HG03060 (cell line): ENCODE measurements at regions not wholly inside any gene's neighbourhood (a gene's known extent, or its start where the extent isn't known, plus 50 kb on each side); places are given as distances from the start of the nearest gene placed in this dataset.
"Not testable (repeated sequence)": the region's sequence is repeated elsewhere in the genome, so short reads cannot be mapped to it uniquely, and the experiment has no call there.

Source experiments
- ATAC-seq: cut with Tn5 transposase; IDR thresholded peaks from one replicate; pipeline ENCODE4 v1.9.1; 2021; ENCODE audit warnings: low read depth, moderate number of reproducible peaks; ENCODE audit not compliant: unreplicated experiment

DNA sequence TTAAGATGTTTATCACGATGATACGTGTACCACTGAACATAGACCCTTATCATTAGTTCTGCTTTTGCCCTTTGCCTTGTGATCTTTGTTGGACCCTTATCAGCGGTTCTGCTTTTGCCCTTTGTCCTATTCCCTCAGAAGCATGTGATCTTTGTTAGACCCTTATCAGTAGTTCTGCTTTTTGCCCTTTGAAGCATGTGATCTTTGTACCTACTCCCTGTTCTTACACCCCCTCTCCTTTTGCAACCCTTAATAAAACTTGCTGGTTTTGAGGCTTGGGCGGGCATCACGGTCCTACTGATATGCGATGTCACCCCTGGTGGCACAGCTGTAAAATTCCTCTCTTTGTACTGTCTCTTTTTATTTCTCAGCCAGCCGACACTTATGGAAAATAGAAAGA lies 117.0 kb downstream of the SDHAF3 start:
- ATAC-seq: not testable (repeated sequence)

DNA sequence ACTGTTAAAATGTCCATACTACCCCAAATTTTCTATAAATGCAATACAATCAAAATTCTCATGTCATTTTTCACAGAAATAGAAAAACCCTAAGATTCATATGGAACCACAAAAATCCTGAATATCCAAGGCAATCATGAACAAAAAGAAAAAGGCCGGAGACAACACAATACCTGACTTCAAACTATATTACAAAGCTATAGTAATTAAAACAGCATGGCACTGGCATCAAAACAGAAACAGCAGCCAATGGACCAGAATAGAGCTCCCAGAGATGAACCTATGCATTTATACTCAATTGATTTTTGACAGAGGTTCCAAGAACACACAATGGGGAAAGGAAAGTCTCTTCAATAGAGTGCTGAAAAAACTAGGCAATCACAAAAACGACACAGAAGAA lies 128.8 kb downstream of the SDHAF3 start:
- ATAC-seq: no peak

DNA sequence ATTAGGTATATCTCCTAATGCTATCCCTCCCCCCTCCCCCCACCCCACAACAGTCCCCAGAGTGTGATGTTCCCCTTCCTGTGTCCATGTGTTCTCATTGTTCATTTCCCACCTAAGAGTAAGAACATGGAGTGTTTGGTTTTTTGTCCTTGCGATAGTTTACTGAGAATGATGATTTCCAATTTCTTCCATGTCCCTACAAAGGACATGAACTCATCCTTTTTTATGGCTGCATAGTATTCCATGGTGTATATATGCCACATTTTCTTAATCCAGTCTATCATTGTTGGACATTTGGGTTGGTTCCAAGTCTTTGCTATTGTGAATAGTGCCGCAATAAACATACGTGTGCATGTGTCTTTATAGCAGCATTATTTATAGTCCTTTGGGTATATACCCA lies 140.7 kb downstream of the SDHAF3 start:
- not testable (repeated sequence) for ATAC-seq

DNA sequence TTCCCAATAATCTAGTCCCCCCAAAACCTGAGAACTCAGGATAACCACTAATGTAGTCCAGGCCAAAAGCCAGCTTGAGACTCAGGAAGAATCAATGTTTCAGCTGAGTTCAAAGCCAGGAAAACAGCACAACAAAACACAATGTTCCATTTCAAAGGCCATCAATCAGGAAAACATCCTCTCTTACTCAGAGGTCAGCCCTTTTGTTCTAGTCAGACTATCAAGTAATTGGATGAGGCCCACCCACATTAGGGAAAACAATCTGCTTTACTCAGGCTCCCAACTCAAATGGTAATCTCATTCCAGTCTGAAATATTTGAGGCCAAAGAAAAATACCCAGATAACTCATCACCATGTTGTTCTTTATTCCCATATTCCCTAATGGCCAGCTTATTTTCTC lies 152.2 kb downstream of the SDHAF3 start:
- ATAC-seq: no peak

DNA sequence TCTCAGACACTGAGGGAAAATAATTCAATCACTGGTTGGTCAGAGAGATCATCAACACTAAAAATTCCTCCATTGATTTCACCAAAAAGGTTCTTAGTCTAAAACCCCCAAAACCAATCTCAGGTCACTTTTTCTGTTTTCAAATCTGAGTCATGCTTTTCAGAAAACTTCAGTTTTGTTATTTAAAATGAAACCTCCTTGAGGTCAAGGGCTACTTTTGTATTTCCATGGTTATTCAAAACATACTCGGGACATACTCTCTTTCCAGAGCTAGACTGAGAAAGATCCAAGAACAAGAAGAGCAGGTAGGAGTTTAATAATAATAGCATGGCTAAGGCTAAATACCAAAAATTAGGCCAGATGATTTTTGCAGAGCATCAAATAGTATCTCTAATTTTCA lies 152.8 kb downstream of the SDHAF3 start:
- ATAC-seq: no peak

DNA sequence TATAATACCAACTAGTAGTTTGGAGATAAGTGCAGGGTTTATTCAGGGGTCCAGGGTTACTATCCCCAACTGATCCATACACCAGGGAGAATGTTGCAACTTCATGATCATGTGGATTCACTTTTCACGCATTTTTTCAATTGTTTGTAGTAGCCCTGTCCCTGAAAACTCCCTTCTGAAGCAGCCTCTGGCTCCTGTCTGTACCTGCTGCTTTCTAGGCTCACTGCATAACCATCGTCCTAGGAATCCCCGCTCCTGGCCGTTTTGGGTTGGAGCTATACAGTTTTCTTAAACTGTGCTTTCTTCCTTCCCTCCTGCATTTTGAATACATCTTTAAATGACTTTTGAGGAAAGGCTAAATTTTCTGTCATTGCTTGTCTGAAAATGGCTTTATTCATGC lies 154.1 kb downstream of the SDHAF3 start:
- no peak for ATAC-seq

DNA sequence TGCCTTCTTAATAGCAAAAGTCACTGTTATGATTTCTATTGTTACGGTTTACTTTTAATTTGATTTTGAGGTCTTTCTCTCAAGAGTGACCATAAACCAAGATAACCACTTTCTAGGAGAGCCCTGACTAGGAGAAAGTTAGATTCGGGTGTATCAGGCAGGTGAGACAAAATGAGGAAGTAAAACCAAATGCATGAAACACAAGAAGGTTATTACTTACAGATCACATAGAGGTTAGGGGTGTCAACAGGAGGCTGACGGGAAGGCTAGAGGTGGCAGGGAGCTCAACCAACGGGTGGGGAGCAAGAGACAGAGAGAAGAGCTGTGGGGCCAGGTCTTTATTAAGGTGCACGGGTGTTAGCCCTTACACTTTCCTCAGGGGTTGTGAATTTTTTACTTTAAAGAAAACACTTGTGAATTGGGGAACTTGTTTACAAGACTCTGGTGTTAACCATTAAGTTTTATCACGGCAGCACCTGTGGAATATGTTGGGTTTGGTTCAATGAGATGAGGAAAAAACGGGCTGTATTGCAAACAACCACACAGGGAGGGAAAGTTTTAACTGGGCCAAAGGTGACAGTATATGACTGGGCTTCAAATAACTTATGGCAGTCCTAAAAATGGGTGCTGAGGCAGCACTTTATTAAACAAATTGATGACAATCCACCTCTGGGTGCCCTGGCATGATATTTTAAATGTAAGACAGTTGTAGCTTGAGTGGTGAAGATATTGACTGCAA lies 154.9 kb downstream of the SDHAF3 start:
- ATAC-seq: peak; percentile 88

DNA sequence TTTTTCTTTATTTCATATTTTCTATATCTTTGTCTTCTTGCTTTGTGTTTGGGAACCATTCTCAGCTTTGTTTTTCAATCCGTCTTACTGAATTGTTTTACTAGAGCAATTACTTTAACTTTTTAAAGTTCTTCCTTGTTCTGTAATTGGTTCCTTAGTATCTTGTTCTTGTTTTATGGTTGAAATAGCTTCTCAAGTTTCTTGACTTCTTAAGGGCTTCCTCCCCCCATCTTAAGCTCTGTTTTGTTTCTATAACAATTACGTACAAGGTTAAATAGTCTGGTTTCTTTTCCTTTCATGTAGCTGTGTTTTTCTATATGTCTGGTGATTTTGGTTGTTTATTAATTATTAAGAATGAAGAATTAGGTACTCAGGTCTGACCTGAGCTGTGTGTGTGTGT lies 158.0 kb downstream of the SDHAF3 start:
- no peak for ATAC-seq

DNA sequence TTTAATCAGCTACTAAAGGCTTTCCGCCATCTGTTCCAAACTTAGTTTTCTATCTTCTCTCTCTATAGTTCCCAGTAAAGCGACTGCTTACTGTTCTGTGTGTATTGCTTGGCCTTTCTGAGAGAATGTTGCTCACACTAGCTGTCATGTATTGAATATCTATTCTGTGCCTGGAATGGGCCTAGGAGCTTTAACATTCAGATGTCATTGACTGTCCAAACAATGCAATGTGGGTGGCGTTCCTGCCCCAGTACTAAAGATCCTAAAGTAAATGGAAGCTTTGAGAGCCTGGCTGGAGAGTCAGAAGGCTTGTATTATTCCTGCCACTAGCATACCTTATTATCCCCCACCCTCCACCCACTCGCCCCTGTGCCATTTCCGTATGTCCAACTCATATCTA lies 163.5 kb downstream of the SDHAF3 start:
- ATAC-seq: no peak

DNA sequence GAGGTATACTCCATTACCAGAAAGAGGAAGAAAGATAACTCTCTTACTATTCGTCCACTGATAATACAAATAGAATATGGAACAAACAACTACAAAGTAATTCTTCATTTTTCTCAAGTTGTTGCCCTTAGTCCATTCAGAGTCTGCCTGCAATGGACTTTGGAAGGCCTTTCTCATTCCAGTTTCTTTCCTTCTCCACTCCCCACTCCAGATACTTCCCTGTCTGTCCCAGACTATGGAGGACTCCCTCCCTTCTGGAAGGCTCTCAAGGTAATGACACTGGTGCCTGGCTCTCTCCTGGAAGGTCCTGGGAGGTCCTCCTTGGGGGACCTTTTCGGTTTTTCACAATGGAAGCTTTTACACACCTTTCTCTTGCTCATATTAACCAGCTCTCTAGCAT lies 167.8 kb downstream of the SDHAF3 start:
- no peak for ATAC-seq

DNA sequence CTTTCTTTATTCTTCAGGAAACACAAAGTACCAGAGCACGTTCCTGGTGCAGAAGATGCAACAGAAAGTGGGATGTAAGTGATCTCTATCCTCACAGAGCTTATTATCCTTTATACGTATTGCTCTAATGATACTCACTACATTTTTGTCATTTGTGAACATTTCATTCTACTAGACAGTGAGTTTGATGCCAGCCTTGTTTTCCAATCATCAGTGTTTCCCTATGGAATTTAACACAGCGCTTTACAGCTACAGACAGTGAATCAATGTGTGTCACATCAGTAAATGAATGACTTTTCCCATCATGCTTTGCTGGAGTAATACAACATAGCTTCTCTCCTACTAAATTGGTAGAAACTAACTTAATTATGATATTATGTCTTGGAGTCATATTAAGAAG lies 175.5 kb downstream of the SDHAF3 start:
- no peak for ATAC-seq

DNA sequence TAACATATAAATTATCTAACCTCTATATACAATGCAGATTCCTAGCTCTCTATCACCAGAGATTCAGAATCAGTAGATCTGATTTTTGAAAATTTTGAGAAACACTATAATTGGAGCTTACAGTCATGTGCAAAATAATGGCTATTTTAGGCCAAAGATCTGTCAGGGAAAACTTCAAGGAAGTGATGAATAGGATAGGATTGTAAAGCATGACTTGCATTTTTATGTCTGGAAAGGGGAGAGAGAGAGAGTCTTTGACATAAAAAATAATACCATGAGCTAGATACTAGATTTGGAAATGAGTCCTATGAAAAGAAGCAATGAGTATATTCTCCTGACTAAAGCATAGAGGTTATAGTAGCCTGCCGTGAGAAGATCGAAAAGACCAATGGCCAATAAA lies 181.1 kb downstream of the SDHAF3 start:
- ATAC-seq: no peak

DNA sequence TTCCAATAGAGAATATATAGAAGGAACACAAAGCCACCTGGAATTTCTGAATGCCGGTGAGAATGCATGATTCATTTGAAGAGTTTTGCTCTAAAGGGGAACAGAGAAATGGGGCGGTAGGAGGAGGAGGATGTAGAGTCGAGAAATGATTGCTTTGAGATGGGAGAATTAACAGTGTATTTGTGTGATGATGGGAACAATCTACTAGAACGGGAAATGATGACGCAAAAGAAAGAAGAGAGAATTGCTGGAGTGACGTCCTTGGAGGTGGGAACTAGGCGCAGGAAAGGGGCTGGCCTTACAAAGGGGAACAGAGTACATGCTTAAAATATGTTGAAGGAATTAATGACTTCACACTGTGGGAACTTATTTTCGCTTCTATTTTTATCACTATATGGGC lies 188.1 kb downstream of the SDHAF3 start:
- no peak for ATAC-seq

DNA sequence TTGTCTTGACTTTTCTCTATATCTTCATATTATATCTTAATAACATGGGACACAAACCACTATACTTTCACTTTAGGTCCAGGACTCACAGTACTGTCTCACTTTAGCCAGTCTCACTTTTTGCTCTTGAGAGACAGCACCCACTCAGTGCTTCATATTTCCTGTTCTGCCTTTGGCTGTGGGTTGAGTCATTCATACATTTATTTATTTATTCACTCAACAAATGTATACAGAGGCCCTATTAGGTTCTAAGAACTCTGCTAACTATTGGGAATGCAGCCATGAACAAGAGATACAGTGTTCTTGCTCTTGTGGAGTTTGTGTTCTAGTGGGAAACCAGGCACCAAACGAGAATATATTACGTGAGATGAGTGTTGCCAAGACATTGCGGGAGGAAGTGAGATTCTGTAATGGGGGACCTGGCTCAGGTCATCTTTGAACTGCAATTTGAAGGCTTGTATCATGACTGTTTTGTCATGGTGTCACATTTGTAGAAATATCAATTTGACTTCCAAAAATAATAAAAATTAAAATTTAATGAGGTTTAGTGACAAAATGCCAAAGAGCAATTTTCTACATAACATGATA lies 190.1 kb downstream of the SDHAF3 start:
- no peak for ATAC-seq

DNA sequence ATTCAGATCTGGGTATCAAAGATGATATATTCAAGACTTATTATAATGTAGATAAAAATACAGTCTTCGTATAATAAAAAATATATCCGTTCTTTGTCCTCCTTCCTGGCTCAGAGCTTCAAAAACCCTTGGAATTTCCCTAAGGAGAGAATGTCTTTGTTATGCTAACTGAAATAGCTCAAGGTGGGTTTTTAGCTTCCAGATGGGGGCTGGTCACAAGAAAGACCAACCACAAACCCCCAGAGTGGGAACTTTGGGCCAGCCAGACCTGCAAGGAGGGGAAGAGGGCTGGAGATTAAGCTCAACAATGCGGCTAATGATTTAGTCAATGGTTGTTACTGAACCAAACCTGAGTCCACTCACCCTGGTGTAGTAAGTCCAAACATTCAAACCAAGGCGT lies 196.4 kb downstream of the SDHAF3 start:
- no peak for ATAC-seq

DNA sequence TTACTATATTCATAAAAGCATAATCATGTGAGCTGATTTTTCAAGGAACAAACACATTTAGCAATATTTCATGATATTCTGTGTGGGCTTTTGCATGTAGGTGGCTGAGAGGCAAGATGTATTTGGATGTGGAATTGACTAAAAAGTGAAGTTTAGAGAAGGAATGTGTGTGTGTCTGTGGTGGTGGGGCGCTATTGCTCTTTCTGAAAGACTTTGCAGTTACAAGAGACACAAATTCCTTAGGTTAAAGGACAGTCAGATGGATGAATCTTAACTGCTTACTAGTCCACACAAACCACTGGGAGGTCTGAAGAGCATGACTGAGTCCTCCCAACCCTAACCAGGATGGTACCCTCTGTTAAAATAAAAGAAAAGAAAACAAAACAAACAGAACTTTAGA lies 200.1 kb downstream of the SDHAF3 start:
- no peak for ATAC-seq

DNA sequence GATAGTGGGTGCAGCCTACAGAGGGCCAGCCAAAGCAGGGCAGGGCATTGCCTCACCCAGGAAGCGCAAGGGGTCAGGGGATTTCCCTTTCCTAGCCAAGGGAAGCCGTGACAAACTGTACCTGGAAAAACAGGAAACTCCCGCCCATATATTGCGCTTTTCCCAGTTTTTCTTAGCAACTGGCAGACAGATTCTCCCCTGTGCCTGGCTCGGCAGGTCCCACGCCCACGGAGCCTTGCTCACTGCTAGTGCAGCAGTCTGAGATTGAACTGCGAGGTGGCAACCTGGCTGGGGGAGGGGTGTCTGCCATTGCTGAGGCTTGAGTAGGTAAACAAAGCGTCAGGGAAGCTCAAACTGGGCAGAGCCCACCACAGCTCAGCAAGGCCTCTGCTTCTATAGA lies 212.4 kb downstream of the SDHAF3 start:
- not testable (repeated sequence) for ATAC-seq

DNA sequence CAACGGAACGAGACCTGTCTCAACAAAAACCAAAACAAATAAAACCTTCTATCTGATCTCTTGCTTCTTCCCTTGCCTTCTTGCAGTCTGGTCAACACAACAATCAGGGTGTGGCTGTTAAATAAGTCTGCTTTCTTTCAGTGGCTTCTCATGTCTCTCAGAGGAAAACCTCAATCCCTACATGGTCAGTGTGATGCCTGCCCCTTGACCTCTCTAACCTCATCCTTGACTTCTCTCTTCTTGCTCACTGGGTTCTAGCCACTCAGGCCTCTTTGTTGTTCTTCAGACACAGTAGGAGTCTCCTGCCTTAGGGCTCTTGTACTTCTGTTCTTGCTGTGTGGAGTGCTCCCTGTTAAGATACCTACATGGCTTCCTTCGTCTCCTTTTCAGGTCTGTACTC lies 220.4 kb downstream of the SDHAF3 start:
- no peak for ATAC-seq

DNA sequence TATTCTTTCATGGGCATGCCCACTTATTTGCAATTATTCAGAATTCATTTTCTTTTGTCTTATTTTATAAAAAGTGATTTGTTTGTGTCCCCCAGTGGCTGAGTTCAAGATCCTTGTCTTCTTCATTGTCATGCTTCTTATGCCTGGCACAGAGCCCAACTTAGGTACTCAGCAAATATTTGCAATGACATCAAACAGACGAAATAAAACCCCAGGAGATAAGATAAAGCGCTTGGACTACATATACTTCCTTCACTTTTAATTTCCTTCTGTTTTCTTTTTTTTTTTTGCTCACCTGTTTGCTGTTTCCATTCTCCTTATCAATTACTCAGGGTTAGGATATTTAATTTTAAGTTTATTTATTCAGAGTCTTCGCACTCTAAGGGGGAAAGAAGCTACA lies 225.0 kb downstream of the SDHAF3 start:
- no peak for ATAC-seq

DNA sequence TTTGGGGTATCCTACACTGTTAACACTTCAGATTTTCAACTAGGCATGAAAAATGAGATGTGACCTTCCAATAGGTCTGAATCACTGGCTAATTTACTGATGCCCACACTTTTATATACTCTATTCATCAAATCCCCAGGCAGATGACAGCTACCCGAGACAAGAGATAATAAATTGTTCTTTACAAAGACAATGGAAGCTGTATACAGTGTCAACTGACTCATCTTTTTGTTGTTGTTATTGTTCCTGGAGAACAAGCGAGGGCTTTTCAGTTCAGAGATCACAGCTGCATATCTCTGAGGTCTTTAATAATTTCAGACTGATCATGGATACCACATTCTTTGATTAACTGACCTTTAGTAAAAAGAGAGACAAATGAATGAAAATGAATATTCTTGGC lies 228.9 kb downstream of the SDHAF3 start:
- no peak for ATAC-seq

DNA sequence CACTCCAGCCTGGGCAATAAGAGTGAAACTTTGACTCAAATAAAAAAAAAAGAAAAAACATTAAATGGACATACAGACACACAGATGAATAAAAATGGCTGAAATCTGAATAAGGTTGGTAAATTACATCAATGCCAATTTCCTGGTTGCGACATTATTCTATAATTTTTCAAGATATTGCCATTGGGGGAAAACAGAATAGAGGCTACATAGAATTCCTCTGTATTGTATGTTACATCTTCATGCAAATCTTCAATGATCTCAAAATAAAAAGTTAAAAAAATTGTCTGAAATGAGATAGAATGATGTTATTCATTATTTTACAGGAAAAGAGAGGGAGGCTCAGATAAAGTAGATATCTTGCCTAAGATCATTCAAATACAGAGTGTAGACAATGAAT lies 234.0 kb downstream of the SDHAF3 start:
- no peak for ATAC-seq

DNA sequence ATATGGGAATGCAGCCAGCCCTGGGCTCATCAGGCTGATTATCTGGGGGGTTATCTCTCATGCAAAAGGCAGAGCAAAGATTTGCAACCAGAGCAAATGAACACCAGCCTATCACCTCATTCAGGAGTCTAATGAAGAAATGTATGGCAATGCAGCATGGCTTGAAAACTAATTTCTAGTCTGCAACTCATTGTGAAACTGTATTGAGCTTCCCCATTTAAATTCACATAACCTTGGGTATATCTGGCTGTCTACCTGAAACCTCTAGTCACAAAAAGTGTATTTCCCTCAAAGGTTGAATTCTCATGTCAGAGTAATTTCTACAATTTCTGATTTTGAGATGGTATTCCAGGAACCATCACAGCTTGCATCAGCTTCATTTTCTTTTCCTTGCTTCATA lies 240.0 kb downstream of the SDHAF3 start:
- no peak for ATAC-seq

DNA sequence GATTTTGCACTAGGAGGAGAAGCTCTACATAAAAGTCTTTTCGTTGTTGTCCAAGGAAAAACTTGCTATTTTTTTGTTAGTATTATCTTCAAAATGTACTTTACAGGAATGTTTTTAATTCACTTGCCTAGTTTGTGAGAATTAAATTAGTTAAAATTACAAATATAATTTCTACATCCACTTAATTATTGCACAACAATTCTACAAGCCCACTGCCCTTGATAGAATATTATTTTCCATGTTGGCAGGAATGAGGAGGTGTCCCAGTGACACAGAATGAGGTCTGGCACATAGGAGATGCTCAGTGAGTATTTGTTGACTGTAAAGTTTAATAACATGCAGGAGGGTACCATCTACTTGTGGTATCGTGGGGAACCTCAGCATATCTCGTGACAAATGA lies 255.4 kb downstream of the SDHAF3 start:
- ATAC-seq: no peak
